DMS53 (cell line): ENCODE measurements at regions not wholly inside any gene's neighbourhood (a gene's known extent, or its start where the extent isn't known, plus 50 kb on each side); places are given as distances from the start of the nearest gene placed in this dataset.
"Not testable (repeated sequence)": the region's sequence is repeated elsewhere in the genome, so short reads cannot be mapped to it uniquely, and the experiment has no call there.

Experiments
- DNase-seq: peaks from one replicate; lab custom pipeline; 2025; lab: John Stamatoyannopoulos, UW

GRCh38 chr16:65837464-65837863 is 529.0 kb upstream of the CDH5 start:
- no peak for DNase-seq

GRCh38 chr16:65834688-65835087 is 531.8 kb upstream of the CDH5 start:
- DNase-seq, result no peak

GRCh38 chr16:65833171-65833871 is 533.2 kb upstream of the CDH5 start:
- DNase-seq, result no peak

GRCh38 chr16:65832679-65833078 is 533.8 kb upstream of the CDH5 start:
- DNase-seq, result no peak

GRCh38 chr16:65831903-65832666 is 534.4 kb upstream of the CDH5 start:
- DNase-seq, result no peak

- DNase-seq, result no peak
Observed at GRCh38 chr16:65829076-65829475, 537.4 kb upstream of the CDH5 start.

GRCh38 chr16:65828296-65828695 is 538.2 kb upstream of the CDH5 start:
- no peak for DNase-seq

- no peak for DNase-seq
Observed at GRCh38 chr16:65827231-65827630, 539.3 kb upstream of the CDH5 start.

- no peak for DNase-seq
Observed at GRCh38 chr16:65825191-65825856, 541.2 kb upstream of the CDH5 start.

GRCh38 chr16:65822148-65822547 is 544.3 kb upstream of the CDH5 start:
- no peak for DNase-seq

GRCh38 chr16:65819136-65819898 is 547.2 kb upstream of the CDH5 start:
- DNase-seq, result no peak

GRCh38 chr16:65817799-65818198 is 548.7 kb upstream of the CDH5 start:
- DNase-seq, result no peak

- DNase-seq, result no peak
Observed at GRCh38 chr16:65817066-65817465, 549.4 kb upstream of the CDH5 start.

- DNase-seq, result no peak
Observed at GRCh38 chr16:65816556-65816955, 549.9 kb upstream of the CDH5 start.

- no peak for DNase-seq
Observed at GRCh38 chr16:65815707-65816106, 550.8 kb upstream of the CDH5 start.

GRCh38 chr16:65813879-65814278 is 552.6 kb upstream of the CDH5 start:
- not testable (repeated sequence) for DNase-seq

- DNase-seq, result no peak
Observed at GRCh38 chr16:65809627-65810026, 556.9 kb upstream of the CDH5 start.

GRCh38 chr16:65808790-65809189 is 557.7 kb upstream of the CDH5 start:
- DNase-seq, result no peak

GRCh38 chr16:65807858-65808257 is 558.6 kb upstream of the CDH5 start:
- no peak for DNase-seq

- not testable (repeated sequence) for DNase-seq
Observed at GRCh38 chr16:65805704-65806103, 560.8 kb upstream of the CDH5 start.

- no peak for DNase-seq
Observed at GRCh38 chr16:65796481-65796880, 570.0 kb upstream of the CDH5 start.

- no peak for DNase-seq
Observed at GRCh38 chr16:65794973-65795372, 571.5 kb upstream of the CDH5 start.
